Upper lobe of left lung (tissue), 6 donors: ENCODE measurements at regions not wholly inside any gene's neighbourhood (a gene's known extent, or its start where the extent isn't known, plus 50 kb on each side); places are given as distances from the start of the nearest gene placed in this dataset.

Experiments used
- ATAC-seq, 2 donors: fragments of 200-7000 bp; cut with Tn5 transposase; one replicate each; pipeline ENCODE4 v1.9.1; 2022; ENCODE audit warnings: mild to moderate bottlenecking in 2 of 2, moderate library complexity in 2 of 2; ENCODE audit not compliant: low FRiP score in 2 of 2
- DNase-seq, 2 donors: peaks; one replicate each; pipeline ENCODE4 v3.0.0-alpha.2; 2019 to 2020
- H3K27ac ChIP-seq, 4 donors: fragments of 200-600 bp; sonication (generic); one replicate each; pipeline ENCODE4 v1.5.1; 2016 to 2019
- H3K27me3 ChIP-seq, 4 donors: fragments of 200-600 bp; sonication (generic); one replicate each; pipeline ENCODE4 v1.5.1; 2017 to 2019
- H3K36me3 ChIP-seq, 4 donors: fragments of 200-600 bp; sonication (generic); one replicate each; pipeline ENCODE4 v1.5.1; 2016 to 2019
- H3K4me1 ChIP-seq, 4 donors: fragments of 200-600 bp; sonication (generic); one replicate each; pipeline ENCODE4 v1.5.1; 2018 to 2019
- H3K4me3 ChIP-seq, 4 donors: fragments of 200-600 bp; sonication (generic); one replicate each; pipeline ENCODE4 v1.5.1; 2017 to 2019; ENCODE audit warnings: mild to moderate bottlenecking in 2 of 4, moderate library complexity in 1 of 4
- H3K9me3 ChIP-seq, 4 donors: fragments of 200-600 bp; sonication (generic); one replicate each; pipeline ENCODE4 v1.5.1; 2018 to 2019
- CTCF ChIP-seq, 6 experiments: fragments of 450-650 bp in 4 of 6; fragments of 200-600 bp in 2 of 6; sonication (generic) in 2 of 6; IDR thresholded peaks; one replicate each; pipeline ENCODE4 v1.5.1; 2016 to 2019; ENCODE audit warnings: antibody characterized with exemption in 6 of 6
- EP300 ChIP-seq, 4 donors: sonication (generic); formaldehyde crosslinking; IDR thresholded peaks; one replicate each; pipeline ENCODE4 v1.5.1; 2017; ENCODE audit warnings: antibody characterized with exemption in 4 of 4, control low read depth in 2 of 4
- POLR2A ChIP-seq, 4 donors: fragments of 450-650 bp; IDR thresholded peaks; one replicate each; pipeline ENCODE4 v1.5.1; 2016 to 2017; ENCODE audit warnings: antibody characterized with exemption in 4 of 4, mild to moderate bottlenecking in 2 of 4
- POLR2AphosphoS5 ChIP-seq, 2 donors: sonication (generic); formaldehyde crosslinking; IDR thresholded peaks; one replicate each; pipeline ENCODE4 v1.5.1; 2017; ENCODE audit warnings: antibody characterized with exemption in 2 of 2
- WGBS, 2 donors: methylation state at CpG; one replicate each; pipeline ENCODE4 v1.1.5; 2017 to 2018; 5-methylcytosine and 5-hydroxymethylcytosine counted together
- donor health status: DM: no; HTN: no; CAD: no; lungs with moderate emphysema.
- donor health status: DM: no; HTN: yes; CAD: no; lungs with severe emphysema.

- Histone ChIP-seq H3K4me1 (peaks cover 0 to 3% (median 0%) of the 10 kb centered on the region in 4 donors), H3K9me3 (no peaks in the 10 kb centered on the region), H3K36me3 (no peaks in the 10 kb centered on the region), H3K27me3 (no peaks in the 10 kb centered on the region), H3K27ac (no peak overlapping the region), H3K4me3 (no peak overlapping the region)
- DNase-seq = no peak
- ATAC-seq = no peak
- TF ChIP-seq POLR2AphosphoS5 (IDR thresholded peaks at IDR 0.05) = no peak
- TF ChIP-seq EP300 (IDR thresholded peaks at IDR 0.05) = no peak
- TF ChIP-seq POLR2A (IDR thresholded peaks at IDR 0.05) = no peak
- no peak for TF ChIP-seq CTCF (IDR thresholded peaks at IDR 0.05)
- WGBS, 2 donors = 77 to 83% methylated on average over 11 of the region's 11 CpGs
These were observed 97.0 kb upstream of the ZNF366 start for GRCh38 chr5:72604111-72604797.

- Histone ChIP-seq H3K36me3 (no peaks in the 10 kb centered on the region), H3K27ac (no peak overlapping the region), H3K27me3 (no peaks in the 10 kb centered on the region), H3K9me3 (no peaks in the 10 kb centered on the region), H3K4me3 (no peak overlapping the region), H3K4me1 (peaks cover 0 to 4% (median 2%) of the 10 kb centered on the region in 4 donors)
- DNase-seq = no peak
- no peak for ATAC-seq
- 84 to 86% methylated on average over 6 of the region's 6 CpGs for WGBS, 2 donors
- no peak for TF ChIP-seq CTCF (IDR thresholded peaks at IDR 0.05)
- no peak for TF ChIP-seq POLR2A (IDR thresholded peaks at IDR 0.05)
- TF ChIP-seq EP300 (IDR thresholded peaks at IDR 0.05) = no peak
- TF ChIP-seq POLR2AphosphoS5 (IDR thresholded peaks at IDR 0.05) = no peak
These were observed 95.8 kb upstream of the ZNF366 start for GRCh38 chr5:72602696-72603685.

- H3K4me1 ChIP-seq = peaks cover 0 to 7% (median 4%) of the 10 kb centered on the region in 4 donors
- ATAC-seq = no peak
- TF ChIP-seq CTCF (IDR thresholded peaks at IDR 0.05) (no peak), POLR2AphosphoS5 (IDR thresholded peaks at IDR 0.05) (no peak), EP300 (IDR thresholded peaks at IDR 0.05) (no peak)
- H3K27me3 ChIP-seq = no peaks in the 10 kb centered on the region
- 88 to 90% methylated on average over 1 of the region's 1 CpG for WGBS, 2 donors
- H3K36me3 ChIP-seq = no peaks in the 10 kb centered on the region
- H3K27ac ChIP-seq = no peak overlapping the region
- no peak for DNase-seq
- no peak overlapping the region for H3K4me3 ChIP-seq
- H3K9me3 ChIP-seq = no peaks in the 10 kb centered on the region
These were observed 94.7 kb upstream of the ZNF366 start for GRCh38 chr5:72601861-72602260.

GRCh38 chr5:72600391-72600981 is 93.3 kb upstream of the ZNF366 start:
- Histone ChIP-seq H3K4me1 (peaks cover 0 to 7% (median 4%) of the 10 kb centered on the region in 4 donors), H3K9me3 (no peaks in the 10 kb centered on the region), H3K27ac (peak overlapping the region; percentile 17 to 66 (median 52)), H3K4me3 (no peak overlapping the region), H3K36me3 (no peaks in the 10 kb centered on the region), H3K27me3 (no peaks in the 10 kb centered on the region)
- no peak for TF ChIP-seq EP300 (IDR thresholded peaks at IDR 0.05)
- TF ChIP-seq POLR2AphosphoS5 (IDR thresholded peaks at IDR 0.05) = no peak
- 65 to 74% methylated on average over 3 of the region's 3 CpGs for WGBS, 2 donors
- DNase-seq = peak in 1 of 2 donors; percentile 38
- peak; percentile 32 to 54 for ATAC-seq
